SKM-1 (cell line): ENCODE measurements at regions not wholly inside any gene's neighbourhood (a gene's known extent, or its start where the extent isn't known, plus 50 kb on each side); places are given as distances from the start of the nearest gene placed in this dataset.
"Not testable (repeated sequence)": the region's sequence is repeated elsewhere in the genome, so short reads cannot be mapped to it uniquely, and the experiment has no call there.

Experiments used
- DNase-seq: peaks from one replicate; lab custom pipeline; 2025; ENCODE audit not compliant: unreplicated experiment; lab: John Stamatoyannopoulos, UW

DNA sequence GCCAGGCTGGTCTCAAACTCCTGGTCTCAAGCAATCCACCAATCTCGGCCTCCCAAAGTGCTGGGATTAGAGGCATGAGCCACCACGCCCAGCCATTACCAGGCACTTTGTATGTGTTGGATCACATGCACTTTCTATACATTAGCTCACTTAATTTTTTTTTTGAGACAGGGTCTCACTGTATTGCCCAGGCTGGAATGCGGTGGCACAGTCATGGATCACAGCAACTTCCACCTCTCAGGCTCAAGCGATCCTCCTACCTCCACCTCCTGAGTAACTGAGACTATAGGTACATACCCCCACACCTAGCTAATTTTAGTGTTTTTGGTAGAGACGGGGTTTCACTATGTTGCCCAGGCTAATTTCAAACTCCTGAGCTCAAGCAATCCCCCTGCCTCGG is 203.0 kb upstream of the MYL2 start:
- no peak for DNase-seq

DNA sequence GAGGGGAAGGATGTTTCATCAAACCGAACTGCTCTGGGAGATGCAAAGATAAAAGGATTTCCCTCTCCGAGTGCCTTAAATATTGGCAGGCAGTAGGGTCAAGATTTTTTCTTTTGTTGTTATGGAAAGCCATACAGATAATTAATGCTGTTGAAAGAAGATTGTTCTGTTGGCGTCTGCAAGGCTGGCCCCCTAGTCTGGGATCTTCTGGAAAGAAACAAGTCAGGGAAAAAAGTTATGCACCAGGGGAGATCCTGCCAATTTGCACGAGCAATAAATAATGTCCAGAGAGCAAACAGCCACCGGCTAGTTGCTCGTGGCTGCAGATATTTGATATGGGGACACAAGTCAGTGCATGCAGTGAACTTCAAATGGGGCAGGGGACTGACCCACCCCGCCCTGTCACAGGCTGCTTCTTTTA is 202.1 kb upstream of the MYL2 start:
- no peak for DNase-seq

DNA sequence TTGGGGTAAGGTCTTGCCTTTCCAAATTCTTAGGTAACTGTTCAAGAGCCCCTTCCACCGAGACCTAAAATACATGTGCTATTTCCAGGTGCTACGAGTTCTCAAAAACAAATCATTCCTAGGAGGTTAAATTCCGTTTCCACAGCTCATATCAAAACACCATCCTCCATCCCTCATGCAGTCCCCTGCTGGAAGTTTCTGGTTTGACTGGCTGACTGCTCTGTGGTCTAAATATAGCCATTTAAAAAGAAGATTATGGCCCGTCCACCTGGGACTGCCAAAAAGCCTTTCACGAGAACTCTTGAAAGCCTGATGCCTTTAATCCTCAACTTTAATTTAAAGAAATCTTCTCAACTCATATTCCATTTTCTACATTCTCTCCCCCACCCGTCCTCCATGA is 201.5 kb upstream of the MYL2 start:
- no peak for DNase-seq

DNA sequence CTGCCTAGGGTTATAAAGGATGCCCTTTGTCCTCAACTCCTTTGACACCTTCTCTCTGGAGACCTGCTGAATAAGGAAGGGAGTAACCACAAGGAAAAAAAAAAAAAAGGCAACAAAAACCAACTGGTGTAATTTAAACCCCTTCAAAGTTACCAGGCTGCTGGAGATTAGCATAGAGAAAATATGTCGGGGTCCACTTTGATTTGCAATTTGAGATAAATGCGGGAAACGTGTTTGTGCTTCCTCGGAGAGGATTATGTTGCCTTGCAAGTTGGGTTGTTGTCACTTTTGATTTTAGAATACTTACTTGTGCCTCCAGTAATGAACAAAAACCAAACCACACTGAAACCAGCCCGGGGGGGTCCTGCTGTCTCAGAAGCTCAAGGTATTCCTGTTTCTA is 200.2 kb upstream of the MYL2 start:
- DNase-seq = no peak

DNA sequence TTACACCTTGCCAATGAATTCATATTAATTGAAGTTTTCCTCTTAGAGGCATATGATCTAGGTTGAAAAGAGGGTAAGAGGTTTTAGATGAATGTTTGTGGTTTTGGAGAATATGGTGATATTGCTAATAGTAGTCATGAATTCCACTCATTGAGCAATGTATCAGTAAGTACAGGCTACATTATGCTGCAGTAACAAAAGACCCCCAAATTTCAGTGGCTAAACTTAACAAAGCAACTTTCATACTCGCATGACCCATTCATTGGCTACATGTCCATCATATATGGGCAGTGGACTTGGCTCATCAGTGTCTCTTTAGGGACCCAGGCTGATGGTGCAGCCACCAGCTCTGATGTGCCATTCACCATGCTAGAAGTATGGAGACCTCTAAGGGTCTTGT is 196.6 kb upstream of the MYL2 start:
- DNase-seq = no peak

DNA sequence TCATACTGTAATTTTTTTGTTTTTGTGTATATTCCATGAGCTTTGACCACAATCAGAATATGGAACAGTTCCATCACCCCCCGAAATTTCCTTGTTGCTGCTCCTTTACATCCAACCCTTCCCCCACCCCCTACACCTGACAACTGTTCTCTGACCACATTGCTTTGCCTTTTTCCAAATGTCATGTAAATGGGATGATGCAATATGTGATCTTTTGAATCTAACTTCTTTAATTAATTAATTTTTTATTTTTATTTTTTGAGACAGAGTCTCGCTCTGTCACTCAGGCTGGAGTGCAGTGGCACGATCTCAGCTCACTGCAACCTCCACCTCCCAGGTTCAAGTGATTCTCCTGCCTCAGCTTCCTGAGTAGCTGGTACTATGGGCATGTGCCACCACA is 192.9 kb upstream of the MYL2 start:
- DNase-seq = not testable (repeated sequence)

DNA sequence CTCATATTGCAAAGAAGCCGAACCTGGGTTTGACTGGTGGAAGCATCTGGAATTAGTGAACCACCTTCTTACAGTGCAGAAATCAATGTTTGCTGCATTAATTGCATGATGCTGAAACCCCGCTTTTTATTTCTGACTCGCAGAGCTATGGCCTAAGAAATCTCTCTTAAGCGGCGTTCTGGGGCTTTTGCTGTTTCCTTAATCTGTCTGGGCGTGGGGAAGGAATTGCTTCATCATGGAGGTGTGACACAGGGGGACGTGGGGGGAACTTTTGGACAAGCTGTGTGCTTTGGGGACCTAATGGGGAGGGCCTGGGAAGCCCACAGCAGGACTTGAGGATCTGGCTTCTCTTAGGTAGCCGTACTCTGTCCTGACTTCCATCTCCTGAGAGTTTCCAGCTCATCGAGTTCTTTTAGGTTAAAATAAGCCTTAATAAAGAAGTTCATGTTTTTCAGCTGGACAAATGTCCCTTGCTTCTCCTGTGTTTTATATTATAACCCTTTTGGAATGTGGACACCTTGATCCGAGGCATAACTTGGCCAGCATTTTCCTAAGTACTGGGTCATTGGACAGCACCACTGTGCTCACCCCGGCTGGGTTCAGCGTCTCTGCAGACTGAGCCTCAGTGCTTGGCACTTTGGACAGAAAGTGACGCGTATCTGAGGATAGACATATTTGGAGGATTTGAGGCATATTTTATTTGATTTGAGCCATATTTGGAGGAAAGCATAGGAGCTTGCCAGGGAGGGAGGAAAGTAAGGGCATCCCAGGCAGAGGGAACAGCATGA is 192.1 kb upstream of the MYL2 start:
- DNase-seq = no peak

DNA sequence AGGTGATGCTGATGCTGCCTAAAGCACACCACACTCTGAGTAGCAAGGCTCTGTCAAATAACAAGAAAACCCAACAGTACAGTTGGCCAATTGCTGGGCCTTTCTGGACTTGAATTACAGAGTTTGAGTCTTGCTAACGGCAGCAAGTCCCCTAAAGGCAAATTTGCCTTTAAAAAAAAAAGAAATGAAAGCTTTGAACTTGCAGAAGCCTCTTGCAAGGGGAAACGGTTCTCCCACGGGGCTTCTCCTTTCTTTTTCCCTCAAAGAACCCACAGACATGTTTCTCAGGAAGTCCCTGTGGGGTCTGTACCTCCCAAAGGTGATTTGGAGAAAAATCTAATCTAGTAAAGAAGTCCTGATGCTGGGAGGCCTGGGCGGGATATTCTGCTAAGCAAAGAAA is 191.3 kb upstream of the MYL2 start:
- no peak for DNase-seq

DNA sequence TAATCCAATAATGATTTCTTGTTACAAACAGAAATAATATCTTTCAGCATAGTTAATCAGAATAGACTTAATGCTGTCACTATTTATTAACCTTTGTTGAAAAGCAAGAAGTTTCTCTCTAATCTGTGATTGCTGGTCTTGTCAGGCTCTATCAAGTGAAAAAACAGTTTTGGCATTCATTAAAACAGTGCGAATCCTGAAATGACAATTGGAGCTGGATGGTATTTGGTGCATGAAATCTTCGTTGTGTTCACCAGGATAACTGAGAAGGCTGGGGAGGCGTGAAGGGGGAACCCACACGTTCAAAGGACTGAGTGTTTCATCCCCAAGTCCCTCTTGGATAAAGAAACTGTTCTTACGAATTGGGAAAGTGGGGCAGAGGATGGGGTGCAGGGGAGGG is 190.2 kb upstream of the MYL2 start:
- DNase-seq = no peak

DNA sequence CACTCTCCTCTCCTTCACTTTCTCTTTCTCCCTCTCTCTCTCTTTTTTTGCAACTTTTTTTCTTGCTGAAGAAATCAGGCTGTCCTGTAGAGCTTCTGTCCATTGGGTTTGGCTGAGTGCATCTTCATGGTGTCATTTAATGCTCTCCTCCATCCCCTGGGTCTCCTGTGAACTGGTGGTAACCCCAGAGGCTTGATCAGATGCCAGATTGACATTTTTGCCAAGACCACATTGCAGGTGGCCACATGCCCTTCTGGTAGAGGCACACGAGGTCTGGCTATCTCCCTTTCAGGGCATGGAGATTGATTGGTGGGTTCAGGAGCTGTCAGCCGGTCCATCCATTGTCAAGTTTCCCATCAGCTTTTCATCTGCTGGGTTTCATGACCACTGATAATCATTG is 188.3 kb upstream of the MYL2 start:
- no peak for DNase-seq

DNA sequence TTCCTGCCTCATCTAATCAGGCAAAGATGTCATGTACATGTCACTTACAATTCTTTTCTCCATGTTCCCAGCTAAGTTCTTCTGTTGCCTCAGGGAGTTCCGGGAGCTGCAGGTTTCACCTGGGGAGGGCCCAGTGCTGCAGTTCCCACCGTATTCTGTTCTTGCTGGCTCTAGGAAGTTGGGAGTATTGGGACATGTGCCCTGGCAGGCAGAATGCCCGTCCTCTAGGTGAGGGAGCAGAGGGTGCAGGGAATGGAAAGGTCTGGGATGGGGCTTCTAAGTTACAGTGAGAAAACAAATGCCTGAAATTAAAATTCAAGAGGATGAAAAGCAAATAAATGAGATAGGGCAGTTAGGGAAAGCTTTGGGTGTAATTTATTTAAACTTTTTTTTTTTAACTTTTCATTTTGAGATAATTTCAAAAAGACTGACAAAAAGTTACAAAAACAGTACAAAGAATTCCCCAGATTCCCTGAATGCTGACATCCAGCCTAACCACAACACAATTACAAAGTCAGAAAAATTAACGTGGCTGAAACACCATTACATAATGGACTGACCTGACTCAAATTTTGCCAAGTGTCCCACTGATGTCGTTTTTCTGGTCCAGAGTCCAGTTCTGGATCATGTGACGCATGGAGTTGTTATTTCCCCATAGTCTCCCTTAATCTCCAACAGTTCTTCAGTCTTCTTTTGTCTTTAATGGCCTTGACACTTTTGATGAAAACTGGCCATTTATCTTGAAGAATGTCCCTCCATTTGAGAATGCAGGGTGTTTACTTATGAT is 187.2 kb upstream of the MYL2 start:
- no peak for DNase-seq

DNA sequence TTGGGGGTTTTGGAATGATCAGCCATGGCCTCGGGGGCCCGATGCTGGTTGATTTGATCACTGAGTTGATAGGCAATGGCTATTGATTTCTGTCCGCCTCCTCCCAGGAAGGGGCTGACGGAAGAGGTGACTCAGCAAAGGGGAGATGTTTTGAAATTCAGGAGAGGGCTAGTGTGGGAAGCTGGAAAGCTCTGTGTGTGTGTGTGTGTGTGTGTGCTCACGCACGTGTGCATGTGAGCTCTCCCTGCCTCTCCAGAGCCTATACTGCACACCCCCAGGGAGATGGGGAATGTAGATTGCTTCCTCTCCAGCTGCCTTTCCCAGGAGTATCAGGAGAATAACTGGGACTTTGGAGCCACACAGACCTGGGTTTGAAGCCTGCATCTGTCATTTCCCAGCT is 184.9 kb upstream of the MYL2 start:
- DNase-seq = no peak

DNA sequence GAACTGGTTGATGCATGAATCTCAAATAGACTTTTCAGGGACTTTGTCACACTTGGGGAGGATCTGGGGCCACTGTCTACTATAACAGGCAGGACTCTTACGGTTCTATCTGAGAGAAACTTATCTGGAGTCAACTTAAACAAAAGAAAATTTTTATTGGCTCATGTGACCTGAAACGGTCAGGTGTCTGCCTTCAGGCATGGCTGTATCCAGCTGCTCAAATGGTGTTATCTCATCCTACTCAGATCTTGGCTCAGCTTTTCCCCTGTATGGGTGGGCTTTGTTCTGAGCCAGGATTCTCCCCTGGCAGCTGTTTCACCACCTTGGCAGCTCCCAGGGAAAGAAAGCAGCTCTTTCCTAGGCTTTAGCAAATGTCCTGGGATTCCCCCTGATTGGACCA is 183.2 kb upstream of the MYL2 start:
- DNase-seq = no peak

DNA sequence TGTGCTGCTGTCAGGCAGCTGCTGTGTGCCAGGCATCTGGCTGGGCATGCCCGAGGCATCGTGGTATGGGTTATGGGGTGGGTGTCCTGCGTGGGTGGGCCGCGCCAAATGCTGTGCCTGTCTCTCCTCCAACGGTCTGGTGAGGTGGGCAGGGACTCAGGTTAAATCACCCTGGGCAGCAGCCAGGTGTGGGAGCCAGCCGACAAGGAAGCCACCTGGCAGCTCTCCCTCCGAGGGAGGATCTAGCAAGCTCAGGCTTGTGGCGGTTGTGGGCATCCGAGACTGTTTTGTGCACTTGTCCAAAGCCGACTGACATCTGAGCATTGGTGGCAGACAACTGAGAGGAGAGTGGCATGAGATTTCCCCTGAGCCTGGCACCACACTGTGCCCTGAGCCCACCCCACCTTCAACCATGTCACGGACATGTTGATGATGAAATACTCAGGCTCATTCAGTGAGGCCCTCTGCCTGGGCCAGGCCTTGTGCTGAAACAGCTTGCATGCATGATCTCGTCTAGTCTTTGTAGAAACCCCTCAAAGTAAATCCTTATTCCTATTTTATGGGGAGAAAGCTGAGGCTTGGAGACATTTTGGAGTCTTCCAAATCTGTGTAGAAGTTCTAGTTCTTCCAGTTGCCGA is 181.8 kb upstream of the MYL2 start:
- no peak for DNase-seq

DNA sequence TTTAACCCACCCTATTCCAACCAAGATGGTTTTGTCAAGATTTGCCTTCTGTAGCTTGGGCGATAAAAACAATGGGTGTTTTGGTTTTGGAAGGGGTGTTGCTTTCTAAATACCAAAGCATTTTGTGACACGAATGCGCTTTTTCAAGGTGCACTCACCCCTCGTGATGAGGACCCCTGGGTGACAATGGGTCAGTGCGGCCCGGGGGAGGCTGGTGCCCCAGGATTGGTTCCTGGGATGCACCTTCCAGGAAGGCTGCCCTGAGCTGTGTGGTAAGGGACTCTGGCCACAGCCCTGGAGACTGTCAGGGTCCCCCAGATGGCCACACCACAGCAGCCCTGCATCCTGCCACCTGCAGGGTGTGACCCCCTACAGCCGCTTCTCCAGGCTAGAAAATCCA is 180.6 kb upstream of the MYL2 start:
- DNase-seq = no peak

DNA sequence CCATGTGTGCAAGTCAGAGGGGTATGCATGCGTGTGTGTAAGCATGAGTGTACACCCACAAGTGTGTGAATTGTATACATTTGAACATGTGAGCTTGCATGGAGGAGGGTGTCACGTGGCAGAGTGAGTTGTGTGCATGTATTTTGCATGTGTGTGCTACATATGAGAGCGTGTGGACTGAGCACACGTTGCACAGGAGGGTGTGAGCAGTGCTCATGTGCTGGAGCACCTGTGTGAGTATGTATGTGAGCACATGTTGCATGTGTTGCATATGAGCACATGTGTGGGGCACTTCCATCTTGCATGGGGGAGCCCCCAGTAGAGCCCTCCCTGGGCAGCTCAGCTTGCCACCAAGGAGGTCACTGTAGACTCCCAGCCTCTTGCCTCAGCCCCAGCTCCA is 180.2 kb upstream of the MYL2 start:
- DNase-seq = no peak

DNA sequence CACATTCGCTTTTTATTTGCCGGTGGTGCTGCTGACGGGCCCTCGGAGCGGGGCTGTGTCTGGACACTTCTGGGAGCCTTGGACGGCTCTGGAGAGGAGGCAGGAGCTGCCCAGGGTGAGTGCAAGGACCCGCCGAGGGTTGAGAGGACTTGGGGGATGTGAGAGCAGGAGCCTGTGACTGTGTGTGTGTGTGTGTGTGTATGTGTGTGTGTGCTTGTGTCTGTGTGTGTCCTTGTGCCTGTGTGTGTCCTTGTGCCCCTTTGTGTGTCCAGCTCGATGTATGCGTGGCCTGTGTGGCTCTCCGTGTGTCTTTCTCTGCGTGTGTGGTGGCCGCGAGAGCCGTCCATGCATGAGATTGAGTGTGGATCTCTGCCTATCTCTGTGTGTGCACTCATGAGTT is 179.6 kb upstream of the MYL2 start:
- DNase-seq = no peak

DNA sequence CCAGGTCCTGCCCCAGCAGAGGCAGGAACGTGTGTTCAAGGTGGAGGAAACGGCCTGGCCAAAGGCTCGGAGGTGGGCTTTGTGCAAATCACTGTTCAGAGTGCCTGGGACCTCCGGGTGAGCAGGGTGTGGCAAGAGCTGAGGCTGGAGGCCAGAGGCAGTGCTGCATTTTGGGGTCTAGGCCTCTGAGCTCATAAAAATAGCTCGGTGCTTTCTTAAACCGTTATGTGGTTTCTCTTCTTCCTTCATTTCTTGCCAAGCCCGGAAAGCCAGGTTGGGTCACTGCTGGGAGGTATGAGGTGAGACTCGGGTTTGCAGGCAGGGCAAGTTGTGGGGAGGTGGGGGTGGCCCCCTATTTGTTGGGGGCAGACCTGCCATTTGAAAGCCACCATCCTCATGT is 178.8 kb upstream of the MYL2 start:
- DNase-seq = no peak

DNA sequence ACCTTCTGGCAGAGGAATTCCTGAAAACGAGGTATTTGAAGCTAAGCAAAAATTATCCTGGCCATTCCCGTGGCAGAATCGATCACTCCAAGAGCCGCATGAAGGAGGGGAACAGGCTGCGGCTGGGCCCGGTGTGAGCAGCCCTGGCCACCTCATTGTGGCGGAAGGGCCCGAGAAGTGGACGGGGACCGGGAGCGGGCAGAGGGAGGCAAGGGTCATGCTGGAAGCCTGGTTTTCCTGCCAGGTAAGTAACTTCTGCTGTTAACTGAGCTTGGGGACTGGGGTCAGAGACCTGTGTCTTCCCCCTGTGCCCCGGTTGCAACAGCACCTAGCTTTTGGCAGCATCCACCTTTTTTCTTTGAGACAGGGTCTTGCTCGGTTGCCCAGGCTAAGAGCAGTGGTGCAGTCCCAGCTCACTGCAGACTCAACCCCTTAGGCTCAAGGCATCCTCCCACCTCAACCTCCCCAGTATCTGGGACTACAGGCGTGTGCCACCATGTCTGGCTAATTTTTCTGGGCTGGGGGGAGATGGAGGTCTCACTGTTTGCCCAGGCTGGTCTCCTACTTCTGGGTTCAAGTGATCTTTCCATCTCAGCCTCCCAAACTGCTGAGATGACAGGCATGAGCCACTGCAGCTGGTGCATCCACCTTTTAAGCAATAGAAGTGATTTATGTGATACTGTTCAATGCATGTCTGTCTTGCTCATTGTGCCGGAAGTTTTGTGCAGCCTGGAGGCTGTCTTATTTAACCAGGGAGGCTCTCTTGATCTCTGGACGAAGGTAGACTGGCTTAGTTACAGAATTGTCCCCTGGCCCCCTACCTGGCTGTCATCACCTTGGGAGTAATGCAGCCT is 174.0 kb upstream of the MYL2 start:
- no peak for DNase-seq

DNA sequence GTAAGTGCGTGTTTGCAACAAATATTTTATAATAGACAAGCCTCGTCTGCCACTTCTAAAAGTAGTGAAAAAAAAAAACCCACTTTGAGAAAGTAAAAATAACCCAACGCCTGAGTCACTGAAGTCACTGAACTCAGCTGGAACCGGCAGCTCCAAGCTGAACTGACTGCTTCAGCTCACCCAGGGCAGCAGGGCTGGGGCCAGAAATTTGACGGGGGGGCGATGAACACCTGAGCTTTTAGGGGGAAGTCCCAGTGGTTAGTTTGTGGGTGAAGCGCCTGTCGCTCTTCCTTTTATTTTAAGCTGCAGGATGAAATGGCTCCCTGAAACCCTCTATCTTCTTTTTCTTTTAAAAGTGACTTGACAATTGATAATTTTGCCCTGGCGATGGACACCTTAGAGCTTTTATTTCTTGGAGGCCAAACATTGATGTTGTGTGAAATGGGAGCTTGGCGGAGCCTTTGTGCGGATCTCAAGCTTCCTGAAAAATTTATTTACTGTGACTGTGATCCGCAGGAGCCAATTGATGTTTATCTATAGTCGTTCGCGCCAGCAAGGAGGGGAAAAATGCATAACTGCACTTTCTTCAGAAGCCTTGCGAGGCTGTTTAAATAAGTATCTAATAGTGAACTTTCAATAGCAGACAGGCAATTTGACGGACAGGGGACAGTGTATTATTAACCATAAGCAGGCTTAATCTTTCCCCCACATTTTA is 173.2 kb upstream of the MYL2 start:
- no peak for DNase-seq

DNA sequence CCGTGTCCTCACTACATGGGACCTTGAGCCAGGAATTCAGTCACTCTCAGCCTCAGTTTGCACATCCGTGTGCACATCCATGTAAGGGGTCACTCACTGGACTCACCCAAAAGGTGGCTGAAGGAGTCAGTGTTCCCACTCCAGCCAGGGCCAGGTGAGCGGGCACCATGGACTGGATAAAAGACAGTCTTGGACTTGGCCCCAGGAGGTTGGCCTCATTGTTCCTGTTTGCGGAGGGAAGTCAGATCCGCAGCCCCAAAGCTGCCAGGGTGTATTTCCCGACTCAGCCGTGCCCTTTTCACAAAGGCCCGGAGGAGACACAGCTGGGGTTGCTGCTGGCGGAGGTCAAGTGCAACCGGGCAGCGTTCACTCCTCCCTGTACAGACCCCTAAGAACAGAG is 170.7 kb upstream of the MYL2 start:
- DNase-seq = no peak
